GM23338 (cell line): ENCODE measurements at regions not wholly inside any gene's neighbourhood (a gene's known extent, or its start where the extent isn't known, plus 50 kb on each side); places are given as distances from the start of the nearest gene placed in this dataset.

ENCODE experiments used
- ATAC-seq: fragments of 200-7000 bp; cut with Tn5 transposase; 3 replicates; pipeline ENCODE4 v1.9.1; 2020
- DNase-seq: peaks from one replicate; pipeline ENCODE4 v3.0.0-alpha.2; 2015; ENCODE audit warnings: low spot score
- H2AFZ ChIP-seq: fragments of 200-600 bp; sonication (generic); 2 replicates; pipeline ENCODE4 v1.8.0; 2016; ENCODE audit warnings: antibody characterized with exemption, mild to moderate bottlenecking, moderate library complexity
- H3F3A ChIP-seq: fragments of 200-600 bp; sonication (generic); replicated peaks from 2 replicates; pipeline ENCODE4 v1.8.0; 2017; ENCODE audit warnings: antibody characterized with exemption, mixed run types, low read depth
- H3K27ac ChIP-seq: fragments of 200-600 bp; sonication (generic); 2 replicates; pipeline ENCODE4 v1.6.1; 2016; ENCODE audit warnings: low read depth
- H3K27me3 ChIP-seq: fragments of 200-600 bp; sonication (generic); 2 replicates; pipeline ENCODE4 v1.8.0; 2016; ENCODE audit warnings: mild to moderate bottlenecking, mixed run types, moderate library complexity; ENCODE audit not compliant: insufficient read depth
- H3K36me3 ChIP-seq: fragments of 200-600 bp; sonication (generic); 2 replicates; pipeline ENCODE4 v1.8.0; 2016; ENCODE audit warnings: mild to moderate bottlenecking; ENCODE audit not compliant: insufficient read depth
- H3K4me1 ChIP-seq: fragments of 200-600 bp; sonication (generic); 2 replicates; pipeline ENCODE4 v1.8.0; 2016; ENCODE audit warnings: mild to moderate bottlenecking, moderate library complexity; ENCODE audit not compliant: insufficient read depth
- H3K4me2 ChIP-seq: fragments of 200-600 bp; sonication (generic); 2 replicates; pipeline ENCODE4 v1.7.1; 2017; ENCODE audit warnings: mixed run types
- H3K4me3 ChIP-seq: fragments of 200-600 bp; sonication (generic); 2 replicates; pipeline ENCODE4 v1.6.1; 2016; ENCODE audit warnings: mixed run types
- H3K79me2 ChIP-seq: fragments of 200-600 bp; sonication (generic); replicated peaks from 2 replicates; pipeline ENCODE4 v1.8.0; 2017; ENCODE audit warnings: mild to moderate bottlenecking; ENCODE audit not compliant: insufficient read depth
- H3K9me2 ChIP-seq: fragments of 200-600 bp; sonication (generic); 2 replicates; pipeline ENCODE4 v1.8.0; 2017; ENCODE audit not compliant: insufficient read depth
- H4K20me1 ChIP-seq: fragments of 200-600 bp; sonication (generic); replicated peaks from 2 replicates; pipeline ENCODE4 v1.8.0; 2017; ENCODE audit warnings: mild to moderate bottlenecking; ENCODE audit not compliant: insufficient read depth
- H3K27ac Mint-ChIP-seq: 2 replicates; pipeline ENCODE4 v1.8.0; 2020; ENCODE audit warnings: inconsistent platforms, mild to moderate bottlenecking, moderate library complexity, mixed read lengths
- H3K27me3 Mint-ChIP-seq: 3 replicates; pipeline ENCODE4 v1.8.0; 2022; ENCODE audit warnings: low read depth, mild to moderate bottlenecking, moderate library complexity, mixed read lengths, inconsistent platforms; ENCODE audit not compliant: insufficient read depth, poor library complexity
- H3K36me3 Mint-ChIP-seq: 3 replicates; pipeline ENCODE4 v1.8.0; 2021; ENCODE audit warnings: low read depth, mild to moderate bottlenecking, inconsistent platforms, moderate library complexity, mixed read lengths
- H3K4me1 Mint-ChIP-seq: 3 replicates; pipeline ENCODE4 v1.8.0; 2020; ENCODE audit warnings: mild to moderate bottlenecking, inconsistent platforms, mixed read lengths
- H3K4me3 Mint-ChIP-seq: 3 replicates; pipeline ENCODE4 v1.8.0; 2021; ENCODE audit warnings: moderate library complexity, mild to moderate bottlenecking, inconsistent platforms, mixed read lengths
- H3K9me3 Mint-ChIP-seq: 3 replicates; pipeline ENCODE4 v1.8.0; 2020; ENCODE audit warnings: moderate library complexity, mild to moderate bottlenecking, inconsistent platforms, mixed read lengths
- EZH2 ChIP-seq: fragments of 200-600 bp; sonication (generic); IDR thresholded peaks from one replicate; pipeline ENCODE4 v1.8.0; 2017; ENCODE audit warnings: antibody characterized with exemption, mild to moderate bottlenecking, low read depth; ENCODE audit not compliant: unreplicated experiment
- EZH2phosphoT487 ChIP-seq: fragments of 200-600 bp; sonication (generic); IDR thresholded peaks from one replicate; pipeline ENCODE4 v1.8.1; 2018; ENCODE audit warnings: antibody characterized with exemption; ENCODE audit not compliant: unreplicated experiment
- JUNB ChIP-seq: IDR thresholded peaks from one replicate; pipeline ENCODE4 v1.6.1; 2016; ENCODE audit warnings: antibody characterized with exemption; ENCODE audit not compliant: unreplicated experiment
- NANOG ChIP-seq: IDR thresholded peaks from 2 replicates; pipeline ENCODE4 v1.6.1; 2016; ENCODE audit warnings: antibody characterized with exemption, borderline replicate concordance
- POLR2AphosphoS5 ChIP-seq: IDR thresholded peaks from 2 replicates; pipeline ENCODE4 v1.6.1; 2016; ENCODE audit warnings: antibody characterized with exemption, low read depth
- ZNF114 ChIP-seq: fragments of 250-450 bp; sonication (Bioruptor Pico); IDR thresholded peaks from 2 replicates; pipeline ENCODE4 v1.5.0; 2020; ENCODE audit warnings: mild to moderate bottlenecking, moderate library complexity
- TF ChIP-seq, protein P1 (sequence below), 2 experiments: fragments of 200-600 bp in 1 of 2; sonication (generic) in 1 of 2; conservative IDR thresholded peaks; 2 replicates each; pipeline versions ENCODE4 v1.5.1 to v1.6.1; 2016 to 2017; ENCODE audit warnings: antibody characterized with exemption in 2 of 2, low read depth in 2 of 2, mild to moderate bottlenecking in 2 of 2, moderate library complexity in 1 of 2
- TF ChIP-seq, protein P2 (sequence below): IDR thresholded peaks from one replicate; pipeline ENCODE4 v1.6.1; 2018; ENCODE audit warnings: antibody characterized with exemption; ENCODE audit not compliant: unreplicated experiment
- TF ChIP-seq, protein P3 (sequence below): IDR thresholded peaks from 2 replicates; pipeline ENCODE4 v1.6.1; 2016; ENCODE audit warnings: antibody characterized with exemption

DNA sequence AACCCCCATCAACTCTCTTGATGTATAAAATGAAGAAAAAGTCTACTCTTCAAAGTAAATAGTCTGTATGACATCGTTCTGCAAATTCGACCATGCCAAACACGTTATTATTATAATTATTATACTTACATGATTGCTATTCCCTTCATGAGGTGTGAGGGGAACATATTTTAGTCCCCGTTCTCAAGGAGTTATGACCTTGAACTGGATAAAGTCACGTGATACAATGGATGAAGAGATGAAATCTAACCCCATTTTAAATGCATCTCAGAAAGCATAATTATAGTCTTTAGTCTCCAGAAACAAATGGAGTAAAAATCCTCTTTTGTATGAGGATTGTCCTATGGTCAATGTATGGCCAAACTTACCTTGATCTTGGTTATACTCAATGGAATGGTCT lies 250.3 kb downstream of the HS3ST1 start (continued):
- TF ChIP-seq, protein P1, sequence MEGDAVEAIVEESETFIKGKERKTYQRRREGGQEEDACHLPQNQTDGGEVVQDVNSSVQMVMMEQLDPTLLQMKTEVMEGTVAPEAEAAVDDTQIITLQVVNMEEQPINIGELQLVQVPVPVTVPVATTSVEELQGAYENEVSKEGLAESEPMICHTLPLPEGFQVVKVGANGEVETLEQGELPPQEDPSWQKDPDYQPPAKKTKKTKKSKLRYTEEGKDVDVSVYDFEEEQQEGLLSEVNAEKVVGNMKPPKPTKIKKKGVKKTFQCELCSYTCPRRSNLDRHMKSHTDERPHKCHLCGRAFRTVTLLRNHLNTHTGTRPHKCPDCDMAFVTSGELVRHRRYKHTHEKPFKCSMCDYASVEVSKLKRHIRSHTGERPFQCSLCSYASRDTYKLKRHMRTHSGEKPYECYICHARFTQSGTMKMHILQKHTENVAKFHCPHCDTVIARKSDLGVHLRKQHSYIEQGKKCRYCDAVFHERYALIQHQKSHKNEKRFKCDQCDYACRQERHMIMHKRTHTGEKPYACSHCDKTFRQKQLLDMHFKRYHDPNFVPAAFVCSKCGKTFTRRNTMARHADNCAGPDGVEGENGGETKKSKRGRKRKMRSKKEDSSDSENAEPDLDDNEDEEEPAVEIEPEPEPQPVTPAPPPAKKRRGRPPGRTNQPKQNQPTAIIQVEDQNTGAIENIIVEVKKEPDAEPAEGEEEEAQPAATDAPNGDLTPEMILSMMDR (conservative IDR thresholded peaks at IDR 0.05; ENCODE audit: low read depth in 2 of 2) = no peak
- TF ChIP-seq JUNB (no peak), NANOG (no peak), EZH2 (no peak), EZH2phosphoT487 (no peak), ZNF114 (no peak), POLR2AphosphoS5 (no peak)
- TF ChIP-seq, protein P2, sequence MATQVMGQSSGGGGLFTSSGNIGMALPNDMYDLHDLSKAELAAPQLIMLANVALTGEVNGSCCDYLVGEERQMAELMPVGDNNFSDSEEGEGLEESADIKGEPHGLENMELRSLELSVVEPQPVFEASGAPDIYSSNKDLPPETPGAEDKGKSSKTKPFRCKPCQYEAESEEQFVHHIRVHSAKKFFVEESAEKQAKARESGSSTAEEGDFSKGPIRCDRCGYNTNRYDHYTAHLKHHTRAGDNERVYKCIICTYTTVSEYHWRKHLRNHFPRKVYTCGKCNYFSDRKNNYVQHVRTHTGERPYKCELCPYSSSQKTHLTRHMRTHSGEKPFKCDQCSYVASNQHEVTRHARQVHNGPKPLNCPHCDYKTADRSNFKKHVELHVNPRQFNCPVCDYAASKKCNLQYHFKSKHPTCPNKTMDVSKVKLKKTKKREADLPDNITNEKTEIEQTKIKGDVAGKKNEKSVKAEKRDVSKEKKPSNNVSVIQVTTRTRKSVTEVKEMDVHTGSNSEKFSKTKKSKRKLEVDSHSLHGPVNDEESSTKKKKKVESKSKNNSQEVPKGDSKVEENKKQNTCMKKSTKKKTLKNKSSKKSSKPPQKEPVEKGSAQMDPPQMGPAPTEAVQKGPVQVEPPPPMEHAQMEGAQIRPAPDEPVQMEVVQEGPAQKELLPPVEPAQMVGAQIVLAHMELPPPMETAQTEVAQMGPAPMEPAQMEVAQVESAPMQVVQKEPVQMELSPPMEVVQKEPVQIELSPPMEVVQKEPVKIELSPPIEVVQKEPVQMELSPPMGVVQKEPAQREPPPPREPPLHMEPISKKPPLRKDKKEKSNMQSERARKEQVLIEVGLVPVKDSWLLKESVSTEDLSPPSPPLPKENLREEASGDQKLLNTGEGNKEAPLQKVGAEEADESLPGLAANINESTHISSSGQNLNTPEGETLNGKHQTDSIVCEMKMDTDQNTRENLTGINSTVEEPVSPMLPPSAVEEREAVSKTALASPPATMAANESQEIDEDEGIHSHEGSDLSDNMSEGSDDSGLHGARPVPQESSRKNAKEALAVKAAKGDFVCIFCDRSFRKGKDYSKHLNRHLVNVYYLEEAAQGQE = no peak

DNA sequence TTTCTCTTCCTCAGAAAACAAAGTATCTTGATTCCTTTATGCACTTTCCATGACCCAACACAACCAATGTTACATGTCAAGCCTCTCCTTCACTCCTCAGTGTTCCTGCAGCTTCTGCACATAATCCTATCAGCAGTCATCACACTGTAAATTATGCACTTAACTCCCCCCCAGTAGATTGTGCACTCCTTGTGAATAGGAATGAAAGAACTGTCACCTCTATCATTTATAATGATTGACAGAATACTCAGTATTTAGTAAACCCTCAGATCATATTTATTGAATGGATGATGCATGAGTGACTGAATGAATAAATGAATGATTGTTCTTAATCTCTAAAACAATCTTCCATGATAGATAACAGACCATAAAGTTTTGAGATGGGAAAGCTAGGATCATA lies 253.3 kb downstream of the HS3ST1 start:
- H3K27ac Mint-ChIP-seq = no peak overlapping the region
- Histone ChIP-seq H4K20me1 (no peaks in the 10 kb centered on the region), H3F3A (no peaks in the 10 kb centered on the region), H3K27ac (no peak overlapping the region), H2AFZ (no peak overlapping the region), H3K4me3 (no peak overlapping the region), H3K79me2 (no peaks in the 10 kb centered on the region), H3K9me2 (peaks cover 7% of the 10 kb centered on the region), H3K4me2 (no peak overlapping the region), H3K36me3 (no peaks in the 10 kb centered on the region), H3K4me1 (no peaks in the 10 kb centered on the region), H3K27me3 (no peaks in the 10 kb centered on the region)
- no peak for DNase-seq
- no peak overlapping the region for H3K4me3 Mint-ChIP-seq
- no peak for ATAC-seq
- TF ChIP-seq, protein P1 (conservative IDR thresholded peaks at IDR 0.05; ENCODE audit: low read depth in 2 of 2) = no peak
- TF ChIP-seq POLR2AphosphoS5 (no peak), ZNF114 (no peak), EZH2 (no peak), NANOG (no peak)
- TF ChIP-seq, protein P2 = no peak
- TF ChIP-seq, protein P3, sequence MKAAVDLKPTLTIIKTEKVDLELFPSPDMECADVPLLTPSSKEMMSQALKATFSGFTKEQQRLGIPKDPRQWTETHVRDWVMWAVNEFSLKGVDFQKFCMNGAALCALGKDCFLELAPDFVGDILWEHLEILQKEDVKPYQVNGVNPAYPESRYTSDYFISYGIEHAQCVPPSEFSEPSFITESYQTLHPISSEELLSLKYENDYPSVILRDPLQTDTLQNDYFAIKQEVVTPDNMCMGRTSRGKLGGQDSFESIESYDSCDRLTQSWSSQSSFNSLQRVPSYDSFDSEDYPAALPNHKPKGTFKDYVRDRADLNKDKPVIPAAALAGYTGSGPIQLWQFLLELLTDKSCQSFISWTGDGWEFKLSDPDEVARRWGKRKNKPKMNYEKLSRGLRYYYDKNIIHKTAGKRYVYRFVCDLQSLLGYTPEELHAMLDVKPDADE = no peak
- no peaks in the 10 kb centered on the region for H3K4me1 Mint-ChIP-seq
- no peaks in the 10 kb centered on the region for H3K36me3 Mint-ChIP-seq
- H3K9me3 Mint-ChIP-seq = no peaks in the 10 kb centered on the region
- no peaks in the 10 kb centered on the region for H3K27me3 Mint-ChIP-seq
